NOMO-1 (cell line): ENCODE measurements at regions not wholly inside any gene's neighbourhood (a gene's known extent, or its start where the extent isn't known, plus 50 kb on each side); places are given as distances from the start of the nearest gene placed in this dataset.

Experiments used
- DNase-seq, 2 experiments: peaks; one replicate each; lab custom pipeline; 2025; ENCODE audit not compliant: unreplicated experiment in 2 of 2; lab: John Stamatoyannopoulos, UW

DNA sequence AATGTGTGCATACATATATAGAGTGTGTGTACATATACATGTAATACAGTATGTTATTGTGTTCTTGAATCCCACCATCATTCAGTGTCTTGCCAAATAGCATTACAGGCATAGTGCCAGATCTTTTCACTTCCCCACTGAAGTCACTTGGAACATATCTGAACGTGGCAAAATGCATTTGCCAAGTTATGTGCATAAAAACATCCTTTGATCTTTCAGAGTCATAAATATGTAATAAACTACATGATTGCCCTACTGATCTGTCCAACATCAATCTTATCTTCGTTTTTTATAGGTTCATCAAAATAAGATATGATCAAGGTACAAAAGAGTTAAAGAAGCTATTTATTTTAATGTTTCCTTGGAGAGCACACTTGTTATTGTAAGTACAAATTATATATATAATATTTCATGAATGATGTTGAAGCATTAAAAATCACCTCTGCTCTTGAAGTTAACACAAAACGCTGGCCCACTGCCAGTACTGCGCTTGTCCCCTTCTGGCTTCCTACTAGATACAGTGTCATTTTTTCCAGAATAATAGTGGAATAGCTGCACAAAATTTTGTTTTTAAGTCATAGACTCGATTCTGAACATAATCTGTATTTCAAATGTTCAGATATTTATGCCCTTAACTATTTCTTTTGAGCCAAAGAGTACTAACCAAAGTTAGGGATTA lies 549.5 kb upstream of the ARRDC4 start:
- DNase-seq, result no peak

DNA sequence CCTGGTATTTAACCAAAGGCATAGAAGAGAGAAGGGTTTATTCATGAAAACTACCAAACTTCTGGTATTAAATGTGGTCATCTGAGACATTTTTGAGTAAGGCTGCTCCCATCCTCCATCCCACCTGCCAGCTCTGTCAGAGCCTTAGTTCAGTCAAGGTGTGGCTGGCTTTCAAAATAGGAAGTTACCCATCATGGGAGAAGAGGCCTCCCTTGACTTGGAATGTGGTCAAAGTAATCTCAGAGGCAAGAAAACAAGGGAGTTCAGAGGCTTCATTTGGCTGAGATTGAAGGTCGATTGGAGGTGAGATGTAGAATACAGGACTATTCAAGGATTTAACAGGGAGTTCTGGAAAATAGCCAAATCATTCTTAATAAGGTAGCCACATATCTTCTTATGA lies 540.4 kb upstream of the ARRDC4 start:
- no peak for DNase-seq

DNA sequence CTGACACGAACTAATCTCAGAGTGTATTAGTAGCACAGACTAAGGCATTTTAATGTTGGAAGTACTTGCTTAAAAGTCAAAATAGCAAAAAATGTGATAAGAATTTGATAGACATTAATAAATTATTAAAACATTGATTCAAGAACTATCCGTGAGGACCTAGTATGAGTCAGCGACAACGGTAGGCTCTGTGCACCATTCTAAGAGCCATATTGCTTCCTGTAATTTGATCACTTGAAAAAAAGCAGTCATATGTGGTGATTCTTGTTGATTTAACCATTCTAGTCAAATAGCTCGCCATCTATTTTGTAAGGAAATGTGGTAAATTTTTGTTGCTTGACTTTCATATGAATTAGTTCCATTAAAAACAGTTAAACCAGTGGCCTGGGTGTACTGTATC lies 534.9 kb upstream of the ARRDC4 start:
- DNase-seq, result no peak

DNA sequence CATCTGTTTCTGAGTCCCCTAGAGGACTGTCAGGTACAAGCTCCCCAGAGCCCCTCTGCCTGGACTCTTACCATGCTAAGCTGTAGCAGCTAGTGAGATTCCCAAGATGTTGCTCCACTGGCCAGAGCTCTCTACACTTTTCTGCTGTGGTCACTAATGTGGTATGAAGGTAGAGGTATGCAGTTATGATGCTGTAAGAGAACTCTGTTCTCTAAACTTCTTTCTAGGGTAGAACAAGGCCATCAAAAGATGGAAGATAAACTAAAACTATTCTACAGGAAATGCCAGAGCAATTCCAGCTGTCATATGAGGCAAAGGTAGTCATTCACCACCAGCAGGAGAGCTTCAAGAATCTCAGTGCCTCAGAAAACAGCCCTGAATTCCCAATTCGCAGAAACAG lies 517.4 kb upstream of the ARRDC4 start:
- DNase-seq, result no peak

DNA sequence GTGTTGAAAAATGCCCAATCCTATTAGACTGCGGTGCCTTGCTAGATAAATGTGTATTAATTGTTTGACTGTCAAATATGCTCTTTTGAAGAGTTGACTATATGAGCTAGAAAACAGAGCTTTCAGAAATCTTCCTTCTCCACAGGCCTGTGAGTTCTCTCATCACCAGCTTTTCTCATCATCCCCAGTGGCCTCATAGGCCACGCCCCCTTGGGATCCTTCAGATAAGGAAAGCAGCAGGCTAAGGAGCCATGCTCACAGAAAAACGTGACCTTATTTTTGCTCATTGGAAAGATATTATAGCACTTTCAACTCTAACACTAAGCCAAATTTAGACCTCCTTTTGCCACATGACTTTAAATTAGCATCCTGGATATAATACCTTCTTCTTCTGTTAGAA lies 514.4 kb upstream of the ARRDC4 start:
- DNase-seq, result no peak

DNA sequence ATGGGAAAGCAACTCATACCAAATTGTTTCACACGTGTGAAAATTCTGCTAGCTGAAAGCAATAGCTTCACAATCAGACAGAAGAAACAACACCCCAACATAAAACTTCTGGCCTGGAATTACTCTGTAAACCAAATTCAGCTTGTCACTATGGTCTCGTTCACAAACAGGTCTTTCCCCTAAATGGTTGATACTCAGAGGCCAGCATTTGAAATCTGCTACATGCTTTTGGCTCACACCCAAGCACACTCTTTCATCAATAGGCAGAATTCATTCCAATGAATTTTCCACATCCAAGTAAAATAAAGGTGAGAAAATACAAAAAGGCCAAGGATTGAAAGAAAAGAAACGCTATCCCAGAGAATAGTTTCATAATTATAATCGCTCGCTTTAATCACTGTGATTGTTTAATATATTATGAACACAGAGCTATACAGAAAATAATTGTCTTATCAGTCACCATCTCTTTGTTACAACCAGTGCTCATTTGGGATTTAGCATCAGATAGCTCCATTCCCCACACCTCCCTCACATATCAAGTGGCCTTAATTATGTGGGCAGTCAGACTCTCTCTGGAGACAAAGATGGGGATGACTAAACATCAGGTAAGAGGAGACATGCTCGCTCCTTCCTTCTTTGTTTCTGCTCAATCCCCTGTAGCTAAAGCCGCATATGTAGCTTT lies 503.8 kb upstream of the ARRDC4 start:
- no peak for DNase-seq

DNA sequence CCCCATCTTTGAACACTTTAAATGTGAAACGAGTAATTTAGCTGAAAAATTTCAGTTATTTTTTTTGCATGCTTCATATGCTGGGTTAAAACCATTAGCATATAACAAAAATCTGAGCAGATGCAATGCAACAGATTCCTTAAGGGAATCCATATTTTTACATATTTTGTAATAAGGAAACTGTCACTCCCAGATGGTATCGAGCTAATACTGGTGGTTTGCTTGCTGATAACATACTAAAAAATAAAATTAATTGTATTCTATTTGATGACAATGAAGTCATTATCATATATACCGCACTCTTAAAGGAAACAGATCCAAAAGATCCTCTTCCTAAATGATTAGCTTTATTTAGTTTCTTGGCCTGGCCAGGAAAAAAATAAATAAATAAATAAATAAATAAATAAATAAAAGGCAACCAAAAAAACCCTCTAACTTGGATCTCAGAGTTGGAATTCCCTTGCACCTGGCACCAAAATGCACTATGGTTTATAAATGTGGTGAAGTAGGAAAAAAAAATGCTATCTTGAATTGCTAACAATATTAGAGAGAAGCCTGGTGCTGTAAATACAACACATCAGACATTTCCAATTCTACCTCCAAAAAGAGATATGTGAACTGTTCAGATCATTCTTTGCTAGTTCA lies 503.2 kb upstream of the ARRDC4 start:
- DNase-seq, result no peak

DNA sequence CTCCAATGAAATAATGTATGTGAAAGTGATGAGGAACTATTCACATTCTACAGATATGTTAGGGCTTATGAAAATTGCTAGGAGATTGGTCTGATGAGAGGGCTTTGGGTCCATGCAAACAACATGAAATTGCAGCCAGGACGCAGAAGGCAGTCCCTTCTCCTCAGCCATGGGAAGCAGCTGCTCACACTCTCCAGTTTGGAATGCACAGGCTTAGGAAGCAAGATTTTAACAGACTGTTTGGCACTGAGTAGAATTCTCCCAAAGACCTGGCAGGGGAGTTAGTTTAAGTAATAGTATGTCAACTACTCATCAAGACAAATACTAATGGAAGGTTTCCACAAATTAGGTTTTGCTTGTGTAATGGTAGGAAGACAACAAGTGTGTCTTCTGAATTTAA lies 500.7 kb upstream of the ARRDC4 start:
- no peak for DNase-seq

DNA sequence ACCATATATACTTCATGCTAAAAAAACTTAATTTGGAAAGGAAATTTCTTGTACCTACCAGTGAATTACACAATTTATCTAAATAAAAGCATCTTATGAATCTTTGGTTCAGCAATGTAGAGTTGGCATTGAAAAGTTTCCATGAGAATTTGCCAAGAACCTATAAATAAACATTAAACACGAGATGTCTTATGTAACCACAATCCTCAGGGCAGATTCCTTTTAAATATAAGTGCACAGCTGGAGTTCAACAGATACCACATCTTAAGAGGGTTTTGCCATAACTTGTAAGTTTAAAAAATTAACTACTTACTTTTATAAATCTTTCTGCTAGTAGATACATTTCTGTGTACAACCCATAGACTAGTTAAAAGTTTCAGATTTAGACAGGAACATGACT lies 499.3 kb upstream of the ARRDC4 start:
- DNase-seq, result no peak

DNA sequence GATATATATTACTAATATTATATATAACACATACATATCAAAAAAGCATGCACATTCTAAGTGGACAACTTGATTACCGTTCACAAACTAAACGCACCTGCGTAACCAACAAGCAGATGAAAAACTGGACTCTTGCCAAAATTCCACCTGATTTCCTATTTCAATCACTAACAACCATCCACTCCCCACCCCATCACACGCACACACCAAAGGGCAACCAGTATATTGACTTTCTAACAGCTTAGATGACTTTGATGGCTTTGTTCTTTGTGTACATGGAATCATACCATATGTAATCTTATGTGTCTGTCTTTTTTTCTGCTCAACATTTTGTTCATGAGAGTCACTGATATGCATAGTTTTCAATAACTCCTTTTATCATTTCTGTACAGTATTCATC lies 496.8 kb upstream of the ARRDC4 start:
- DNase-seq, result no peak

DNA sequence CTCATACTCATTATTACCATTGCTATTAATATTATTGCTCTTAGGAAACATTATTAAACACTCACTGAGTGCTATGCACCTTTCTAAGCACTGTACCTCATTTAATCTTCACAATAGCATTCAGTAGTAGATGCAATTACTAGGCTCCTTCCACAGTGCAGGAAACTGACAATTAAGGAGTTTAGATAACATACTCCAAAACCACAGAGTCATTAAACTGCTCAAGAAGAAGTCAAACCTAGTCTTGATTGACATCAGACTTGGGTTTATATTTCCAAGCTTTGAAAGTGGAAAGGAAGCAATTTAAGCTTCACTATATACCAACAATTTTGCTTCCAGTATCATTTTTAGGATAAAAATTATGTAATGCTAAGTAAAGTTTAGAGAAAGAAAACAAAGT lies 490.1 kb upstream of the ARRDC4 start:
- peak; percentile 39 to 84 for DNase-seq

DNA sequence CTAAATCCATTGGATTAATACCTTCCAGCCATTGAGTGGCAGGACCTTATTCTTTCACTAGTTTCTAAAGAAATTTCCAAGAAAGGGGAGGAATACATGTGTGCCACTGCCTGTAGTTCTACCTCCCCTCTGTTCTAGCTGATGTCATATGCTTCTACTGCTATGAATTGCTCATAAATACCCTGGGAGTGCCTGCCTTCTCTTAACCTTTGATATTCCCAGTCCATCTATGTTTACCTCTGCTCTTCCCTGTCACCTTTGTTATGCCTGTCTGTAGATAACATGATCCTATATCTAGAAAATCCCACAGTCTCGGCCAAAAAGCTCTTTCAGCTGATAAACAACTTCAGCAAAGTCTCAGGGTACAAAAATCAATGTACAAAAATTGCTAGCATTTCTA lies 486.9 kb upstream of the ARRDC4 start:
- DNase-seq, result no peak

DNA sequence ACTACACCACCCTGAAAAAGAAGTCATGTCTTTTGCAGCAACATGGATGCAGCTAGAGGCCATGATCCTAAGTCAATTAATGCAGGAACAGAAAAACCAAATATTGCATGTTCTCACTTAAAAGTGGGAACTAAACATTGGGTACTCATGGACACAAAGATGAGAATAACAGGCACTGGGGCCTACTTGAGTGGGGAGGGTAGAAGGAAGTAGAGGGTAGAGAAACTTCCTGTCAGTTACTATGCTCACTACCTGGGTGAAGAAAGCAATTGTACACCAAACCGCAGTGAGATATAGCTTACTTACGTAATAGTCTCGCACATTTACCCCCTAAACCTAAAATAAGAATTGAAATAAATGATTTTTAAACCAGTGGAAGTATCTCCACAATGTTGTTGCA lies 480.5 kb upstream of the ARRDC4 start:
- peak; percentile 39 to 76 for DNase-seq

DNA sequence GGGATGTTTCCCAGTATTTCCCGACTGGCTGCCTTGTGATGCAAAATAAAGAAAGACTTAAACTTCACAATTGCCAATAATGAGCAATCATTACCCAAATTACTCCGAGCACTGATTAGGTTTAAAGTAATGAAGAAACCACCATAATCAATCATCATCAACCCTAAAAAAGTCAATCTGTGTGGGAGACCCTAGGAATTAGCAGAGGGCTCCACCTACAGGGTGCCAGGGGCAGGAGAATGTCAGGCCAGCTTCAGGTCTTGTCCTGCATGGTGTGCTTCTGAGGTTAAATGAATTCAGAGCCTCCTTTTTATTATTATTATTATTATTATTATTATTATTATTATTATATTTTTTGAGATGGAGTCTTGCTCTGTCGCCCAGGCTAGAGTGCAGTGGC lies 478.0 kb upstream of the ARRDC4 start:
- DNase-seq, result no peak

DNA sequence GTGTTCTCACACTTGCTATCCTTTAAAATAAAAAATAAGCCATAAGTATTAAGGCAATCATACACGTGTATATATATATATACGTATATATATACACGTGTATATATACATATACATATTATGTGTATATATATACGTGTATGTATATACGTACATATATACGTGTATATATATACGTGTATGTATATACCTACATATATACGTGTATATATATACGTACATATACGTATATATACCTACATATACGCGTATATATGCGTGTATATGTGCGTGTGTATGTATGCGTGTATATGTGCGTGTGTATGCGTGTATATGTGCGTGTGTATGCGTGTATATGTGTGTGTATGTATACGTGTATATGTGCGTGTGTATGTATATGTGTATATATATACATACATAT lies 477.3 kb upstream of the ARRDC4 start:
- DNase-seq, result no peak

DNA sequence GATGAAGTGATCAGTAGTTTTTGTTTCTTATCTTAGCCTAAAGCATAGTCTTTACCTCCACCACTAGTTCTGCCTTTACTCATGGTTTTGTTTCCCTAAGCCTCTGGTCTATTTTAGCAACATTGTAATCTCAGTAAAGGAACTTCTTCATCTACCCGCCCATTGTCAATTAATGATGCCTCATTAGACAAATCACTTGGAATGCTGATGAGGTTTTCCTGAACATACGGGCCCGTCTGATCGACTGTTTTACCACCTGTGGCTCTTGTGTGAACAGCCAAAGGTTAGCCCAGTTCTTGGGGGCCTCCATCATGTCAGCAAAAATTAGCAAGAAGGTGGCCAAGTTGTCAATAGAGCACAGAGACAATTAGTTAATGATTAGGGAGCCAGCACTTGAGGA lies 470.1 kb upstream of the ARRDC4 start:
- peak; percentile 17 to 67 for DNase-seq

DNA sequence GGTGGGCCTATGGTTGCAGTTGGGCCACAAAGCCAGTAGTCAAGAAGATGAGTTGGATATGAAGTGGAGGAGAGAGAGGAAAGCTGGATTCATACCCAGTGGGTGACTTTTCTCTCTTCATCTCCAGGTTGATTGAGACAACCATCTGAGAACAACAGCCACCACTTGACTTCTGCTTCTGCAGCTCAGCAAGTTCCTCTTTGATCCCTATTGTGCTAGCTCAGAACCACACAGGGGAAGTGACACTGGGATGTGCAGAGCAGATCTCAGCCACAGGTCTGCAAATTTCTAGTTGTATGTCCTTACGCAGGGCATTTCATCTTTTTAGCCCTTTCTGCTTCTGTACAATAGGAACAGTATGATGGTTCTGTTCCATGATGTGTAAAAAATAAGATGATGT lies 459.2 kb upstream of the ARRDC4 start:
- peak; percentile 88 to 97 for DNase-seq

DNA sequence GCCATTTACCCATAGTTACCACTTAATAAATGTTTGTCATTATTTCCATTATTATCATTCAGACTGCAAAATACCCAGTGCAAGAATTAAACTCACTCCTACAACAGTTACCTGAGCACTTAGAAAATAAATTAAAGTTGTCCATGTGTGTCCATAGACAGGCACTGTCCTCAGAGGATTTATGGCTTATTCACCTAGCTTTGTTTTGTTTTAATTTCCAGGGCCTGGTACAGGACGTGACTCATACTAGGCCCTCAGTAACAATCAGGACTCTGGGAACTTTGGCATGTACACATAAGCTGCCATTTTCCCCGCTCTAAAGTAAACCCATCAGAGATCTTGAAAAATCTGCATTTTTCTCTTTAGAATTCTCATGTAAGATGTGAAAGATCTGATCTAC lies 458.5 kb upstream of the ARRDC4 start:
- DNase-seq, result no peak

DNA sequence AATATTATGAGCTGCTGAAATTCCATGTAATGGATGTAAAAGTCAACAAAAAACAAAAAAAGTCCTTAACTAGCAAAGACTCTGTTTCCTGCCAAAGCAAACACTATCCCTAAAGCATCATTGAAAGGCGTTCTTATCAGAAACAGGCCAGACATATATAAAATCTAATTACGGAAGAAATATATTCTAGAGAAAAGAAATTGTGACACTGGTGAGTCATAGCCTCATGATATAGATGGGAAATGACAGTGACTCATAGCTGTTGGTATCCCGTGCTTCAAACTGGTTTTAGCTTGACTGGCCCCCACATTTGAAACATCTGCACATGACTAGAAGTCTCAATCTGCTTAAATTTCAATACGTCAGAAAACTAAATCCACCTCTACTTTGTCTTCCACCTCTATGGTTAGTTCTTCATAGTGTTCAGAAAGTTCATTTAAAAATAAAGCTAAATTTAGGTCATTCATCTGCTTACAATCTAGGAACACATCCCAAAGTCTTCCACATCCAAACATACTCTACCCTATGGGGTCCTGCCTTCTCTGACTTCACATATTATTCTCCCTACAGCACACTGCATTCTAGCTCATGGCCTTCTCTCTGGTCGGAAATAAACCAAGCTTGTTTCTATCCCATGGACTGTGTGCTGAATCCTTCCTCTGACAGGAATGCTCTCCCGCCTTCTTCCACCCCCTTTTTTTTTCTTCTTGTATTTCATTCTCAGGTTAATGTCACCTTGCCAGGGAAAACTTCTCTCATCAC lies 456.3 kb upstream of the ARRDC4 start:
- DNase-seq, result peak; percentile 54 to 93

DNA sequence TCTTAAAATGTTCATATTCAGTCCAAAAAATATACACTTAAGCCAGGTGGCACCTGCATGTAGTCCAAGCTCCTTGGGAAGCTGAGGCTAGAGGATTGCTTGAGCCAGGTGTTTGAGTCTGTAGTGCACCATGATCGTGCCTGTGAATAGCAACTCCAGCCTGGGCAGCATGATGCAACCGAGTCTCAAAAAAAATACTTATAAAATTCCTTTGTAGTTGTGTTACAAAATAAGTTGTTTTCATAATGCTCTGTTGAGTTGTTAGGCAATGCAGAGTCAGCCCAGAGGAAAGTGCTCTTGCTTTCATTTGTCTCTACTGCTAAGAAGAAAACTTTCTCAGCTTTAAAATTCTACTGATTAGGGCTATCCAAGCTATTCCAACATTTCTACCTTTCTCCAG lies 442.8 kb upstream of the ARRDC4 start:
- peak; percentile 7 to 36 for DNase-seq

DNA sequence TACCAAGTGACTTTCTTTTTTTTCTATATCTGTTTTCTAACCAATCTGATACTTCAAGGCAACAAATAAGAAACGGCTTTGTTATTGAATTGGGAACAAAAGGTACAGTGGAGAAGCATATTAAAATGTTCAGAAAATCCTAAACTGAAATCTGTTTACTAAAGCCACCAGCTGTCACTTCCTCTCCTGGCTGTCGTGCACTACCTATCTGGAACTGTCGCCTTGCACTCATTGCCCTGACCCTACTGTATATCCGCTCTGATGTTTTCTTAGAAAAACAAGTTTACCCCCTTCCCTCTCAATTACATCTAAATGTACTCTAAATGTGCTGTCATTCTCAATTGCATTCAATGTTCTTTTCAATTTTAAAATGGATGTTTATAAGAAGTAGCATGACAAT lies 439.8 kb upstream of the ARRDC4 start:
- peak in 1 of 2 experiments; percentile 12 for DNase-seq
